OCI-LY1 (cell line): ENCODE measurements at regions not wholly inside any gene's neighbourhood (a gene's known extent, or its start where the extent isn't known, plus 50 kb on each side); places are given as distances from the start of the nearest gene placed in this dataset.

Source experiments
- H2AFZ ChIP-seq: fragments of 200-600 bp; sonication (generic), shearing (Covaris generic); 2 replicates; pipeline ENCODE4 v1.6.0; 2014; ENCODE audit warnings: antibody characterized with exemption, mild to moderate bottlenecking, low read length
- H3F3A ChIP-seq: fragments of 200-600 bp; sonication (generic), shearing (Covaris generic); 2 replicates; pipeline ENCODE4 v1.6.0; 2014; ENCODE audit warnings: mild to moderate bottlenecking, antibody characterized with exemption, low read length, moderate library complexity; ENCODE audit not compliant: insufficient read depth
- H3K27ac ChIP-seq: fragments of 200-600 bp; sonication (generic); 2 replicates; pipeline ENCODE4 v1.5.1; 2014; ENCODE audit warnings: low read length, mixed run types, mild to moderate bottlenecking, low read depth; ENCODE audit not compliant: poor library complexity, severe bottlenecking
- H3K27me3 ChIP-seq: fragments of 200-600 bp; sonication (generic); 2 replicates; pipeline ENCODE4 v1.6.0; 2014; ENCODE audit warnings: antibody characterized with exemption, mild to moderate bottlenecking, low read length, moderate library complexity; ENCODE audit not compliant: insufficient read depth
- H3K36me3 ChIP-seq: fragments of 200-600 bp; sonication (generic); 2 replicates; pipeline ENCODE4 v1.6.1; 2014; ENCODE audit warnings: mild to moderate bottlenecking, antibody characterized with exemption, low read length, moderate library complexity, mixed read lengths; ENCODE audit not compliant: insufficient read depth
- H3K4me1 ChIP-seq: fragments of 200-600 bp; sonication (generic); 2 replicates; pipeline ENCODE4 v1.5.1; 2014; ENCODE audit warnings: mild to moderate bottlenecking, low read length, moderate library complexity; ENCODE audit not compliant: insufficient read depth, severe bottlenecking
- H3K4me2 ChIP-seq: fragments of 200-600 bp; sonication (generic), shearing (Covaris generic); 2 replicates; pipeline ENCODE4 v1.6.1; 2014; ENCODE audit warnings: low read length
- H3K4me3 ChIP-seq: fragments of 200-600 bp; sonication (generic); 2 replicates; pipeline ENCODE4 v1.5.1; 2014; ENCODE audit warnings: low read length, low read depth, mild to moderate bottlenecking, mixed read lengths; ENCODE audit not compliant: poor library complexity, severe bottlenecking
- H3K79me2 ChIP-seq: fragments of 200-600 bp; shearing (Covaris generic); 2 replicates; pipeline ENCODE4 v1.6.1; 2016; ENCODE audit warnings: mixed run types, low read length, mixed read lengths; ENCODE audit not compliant: insufficient read depth
- H3K9ac ChIP-seq: fragments of 200-600 bp; sonication (generic), shearing (Covaris generic); 2 replicates; pipeline ENCODE4 v1.6.1; 2014; ENCODE audit warnings: mild to moderate bottlenecking, low read length, mixed read lengths
- H3K9me2 ChIP-seq: fragments of 200-600 bp; sonication (generic), shearing (Covaris generic); 2 replicates; pipeline ENCODE4 v1.6.1; 2014; ENCODE audit warnings: low read depth, mild to moderate bottlenecking, low read length, mixed read lengths
- H3K9me3 ChIP-seq: fragments of 200-600 bp; shearing (Covaris generic); 2 replicates; pipeline ENCODE4 v1.6.1; 2014; ENCODE audit warnings: low read length, mixed read lengths
- H4K20me1 ChIP-seq: fragments of 200-600 bp; sonication (generic), shearing (Covaris generic); 2 replicates; pipeline ENCODE4 v1.6.0; 2016; ENCODE audit warnings: mild to moderate bottlenecking, low read length; ENCODE audit not compliant: insufficient read depth
- CTCF ChIP-seq: fragments of 200-600 bp; sonication (generic), shearing (Covaris generic); IDR thresholded peaks from 2 replicates; pipeline ENCODE4 v1.5.1; 2017; ENCODE audit warnings: mild to moderate bottlenecking, antibody characterized with exemption, low read length, moderate library complexity, mixed read lengths
- EZH2 ChIP-seq: fragments of 200-600 bp; sonication (generic), shearing (Covaris generic); IDR thresholded peaks from 2 replicates; pipeline ENCODE4 v1.8.0; 2017; ENCODE audit warnings: borderline replicate concordance, mixed run types, mild to moderate bottlenecking, antibody characterized with exemption, low read length, moderate library complexity, mixed read lengths

GRCh38 chr20:10922506-10922905 lies 248.7 kb upstream of the JAG1 start:
- no peak overlapping the region for H3K9ac ChIP-seq
- no peaks in the 10 kb centered on the region for H3K9me3 ChIP-seq
- no peaks in the 10 kb centered on the region for H3K4me1 ChIP-seq
- H3K27ac ChIP-seq, result no peak overlapping the region
- no peaks in the 10 kb centered on the region for H3K27me3 ChIP-seq
- H3K36me3 ChIP-seq, result no peaks in the 10 kb centered on the region
- no peaks in the 10 kb centered on the region for H3K79me2 ChIP-seq
- no peaks in the 10 kb centered on the region for H3K9me2 ChIP-seq
- no peaks in the 10 kb centered on the region for H3F3A ChIP-seq
- no peak overlapping the region for H2AFZ ChIP-seq
- H3K4me3 ChIP-seq, result no peak overlapping the region
- H3K4me2 ChIP-seq, result no peak overlapping the region
- no peak for TF ChIP-seq EZH2
- TF ChIP-seq CTCF, result no peak
- H4K20me1 ChIP-seq, result no peaks in the 10 kb centered on the region

- H3K4me3 ChIP-seq, result no peak overlapping the region
- no peaks in the 10 kb centered on the region for H4K20me1 ChIP-seq
- no peak overlapping the region for H3K9ac ChIP-seq
- H3K79me2 ChIP-seq, result no peaks in the 10 kb centered on the region
- H3K9me2 ChIP-seq, result no peaks in the 10 kb centered on the region
- H3K4me2 ChIP-seq, result no peak overlapping the region
- no peaks in the 10 kb centered on the region for H3K9me3 ChIP-seq
- H3K36me3 ChIP-seq, result no peaks in the 10 kb centered on the region
- no peaks in the 10 kb centered on the region for H3K4me1 ChIP-seq
- H3F3A ChIP-seq, result no peaks in the 10 kb centered on the region
- no peaks in the 10 kb centered on the region for H3K27me3 ChIP-seq
- no peak overlapping the region for H3K27ac ChIP-seq
- H2AFZ ChIP-seq, result no peak overlapping the region
- no peak for TF ChIP-seq EZH2
- no peak for TF ChIP-seq CTCF
Observed at GRCh38 chr20:10922941-10923340, 249.1 kb upstream of the JAG1 start.

GRCh38 chr20:10924644-10925201 lies 250.9 kb upstream of the JAG1 start:
- Histone ChIP-seq H3F3A (no peaks in the 10 kb centered on the region), H2AFZ (no peak overlapping the region), H3K36me3 (no peaks in the 10 kb centered on the region), H3K9me3 (no peaks in the 10 kb centered on the region), H3K4me2 (no peak overlapping the region), H3K79me2 (no peaks in the 10 kb centered on the region), H3K9me2 (no peaks in the 10 kb centered on the region), H3K27me3 (0 out of 2 replicates have a peak, but pooled peaks cover 3% of the 10 kb centered on the region), H4K20me1 (no peaks in the 10 kb centered on the region), H3K4me1 (no peaks in the 10 kb centered on the region), H3K4me3 (no peak overlapping the region), H3K27ac (no peak overlapping the region), H3K9ac (no peak overlapping the region)
- TF ChIP-seq EZH2, result no peak

- TF ChIP-seq EZH2 (no peak), CTCF (no peak)
- Histone ChIP-seq H3K27me3 (0 out of 2 replicates have a peak, but pooled peaks cover 3% of the 10 kb centered on the region), H3K79me2 (no peaks in the 10 kb centered on the region), H3K9me2 (no peaks in the 10 kb centered on the region), H3K4me1 (no peaks in the 10 kb centered on the region), H2AFZ (no peak overlapping the region), H3K9me3 (no peaks in the 10 kb centered on the region), H3F3A (no peaks in the 10 kb centered on the region), H3K36me3 (no peaks in the 10 kb centered on the region), H3K9ac (no peak overlapping the region), H4K20me1 (no peaks in the 10 kb centered on the region), H3K27ac (no peak overlapping the region), H3K4me3 (no peak overlapping the region), H3K4me2 (no peak overlapping the region)
Observed at GRCh38 chr20:10925767-10926166, 252.0 kb upstream of the JAG1 start.
